IMR-90 (cell line): ENCODE measurements at regions not wholly inside any gene's neighbourhood (a gene's known extent, or its start where the extent isn't known, plus 50 kb on each side); places are given as distances from the start of the nearest gene placed in this dataset.

ENCODE experiments used
- ATAC-seq: fragments of 200-7000 bp; cut with Tn5 transposase; 2 replicates; pipeline ENCODE4 v1.9.1; 2020; ENCODE audit warnings: low read depth, mild to moderate bottlenecking, moderate library complexity
- BruUV-seq: library from RNA; stranded (reverse); fragments of 400-500 nt; replicated peaks from 2 replicates; lab custom pipeline; 2021; lab: Mats Ljungman, UMichigan
- CTCF ChIA-PET: fragments of 300-600 bp; formaldehyde crosslinking; extraction: SDS; loops from one replicate; lab custom pipeline; 2021; ENCODE audit warnings: antibody characterized with exemption; lab: Yijun Ruan, JAX
- POLR2A ChIA-PET: fragments of 300-600 bp; sonication (Branson Sonifier 250); formaldehyde crosslinking; loops from one replicate; lab custom pipeline; 2022; ENCODE audit warnings: antibody characterized with exemption; ENCODE audit not compliant: unreplicated experiment; lab: Charles Lee
- DNase-seq: peaks from one replicate; pipeline ENCODE4 v3.0.0; 2013
- H2AFZ ChIP-seq: replicated peaks from 2 replicates; pipeline ENCODE3; 2013; ENCODE audit warnings: low read length, mild to moderate bottlenecking; ENCODE audit not compliant: poor library complexity
- H2AK5ac ChIP-seq: 2 replicates; pipeline ENCODE4 v1.6.1; 2013; ENCODE audit warnings: low read depth, low read length, inconsistent platforms
- H2AK9ac ChIP-seq: replicated peaks from 2 replicates; pipeline ENCODE3; 2013; ENCODE audit warnings: mild to moderate bottlenecking, low read depth, low read length, moderate library complexity; ENCODE audit not compliant: poor library complexity
- H2BK120ac ChIP-seq: 2 replicates; pipeline ENCODE4 v1.6.1; 2013; ENCODE audit warnings: low read depth, low read length, inconsistent platforms
- H2BK15ac ChIP-seq: 3 replicates; pipeline ENCODE4 v1.6.1; 2013; ENCODE audit warnings: low read depth, low read length, inconsistent platforms
- H2BK20ac ChIP-seq: 2 replicates; pipeline ENCODE4 v1.6.1; 2013; ENCODE audit warnings: low read depth, mild to moderate bottlenecking, inconsistent platforms, low read length, moderate library complexity
- H2BK5ac ChIP-seq: 2 replicates; pipeline ENCODE4 v1.6.1; 2013; ENCODE audit warnings: mild to moderate bottlenecking, low read depth, low read length, inconsistent platforms; ENCODE audit not compliant: poor library complexity, severe bottlenecking
- H3K14ac ChIP-seq: replicated peaks from 2 replicates; pipeline ENCODE4 v1.6.1; 2013; ENCODE audit warnings: low read depth, low read length, inconsistent platforms
- H3K18ac ChIP-seq: 2 replicates; pipeline ENCODE4 v1.6.1; 2013; ENCODE audit warnings: low read depth, low read length, control low read depth
- H3K23ac ChIP-seq: 2 replicates; pipeline ENCODE4 v1.6.1; 2013; ENCODE audit warnings: low read depth, low read length, inconsistent platforms
- H3K27ac ChIP-seq: 2 replicates; pipeline ENCODE4 v1.5.1; 2013; ENCODE audit warnings: mild to moderate bottlenecking, control low read depth, low read length; ENCODE audit not compliant: insufficient read depth
- H3K27me3 ChIP-seq: 2 replicates; pipeline ENCODE4 v1.6.1; 2013; ENCODE audit warnings: low read length; ENCODE audit not compliant: control insufficient read depth, insufficient read depth
- H3K36me3 ChIP-seq: 2 replicates; pipeline ENCODE4 v1.6.1; 2013; ENCODE audit warnings: low read length, mixed read lengths; ENCODE audit not compliant: control insufficient read depth, insufficient read depth
- H3K4ac ChIP-seq: 2 replicates; pipeline ENCODE4 v1.6.1; 2013; ENCODE audit warnings: low read depth, low read length, inconsistent platforms
- H3K4me1 ChIP-seq: 2 replicates; pipeline ENCODE4 v1.6.1; 2013; ENCODE audit warnings: low read length, mixed read lengths; ENCODE audit not compliant: control insufficient read depth, insufficient read depth
- H3K4me2 ChIP-seq: 2 replicates; pipeline ENCODE4 v1.6.1; 2013; ENCODE audit warnings: low read depth, mild to moderate bottlenecking, control low read depth, low read length, moderate library complexity
- H3K4me3 ChIP-seq: 2 replicates; pipeline ENCODE4 v1.5.1; 2013; ENCODE audit warnings: low read depth, mild to moderate bottlenecking, control low read depth, low read length, moderate library complexity; ENCODE audit not compliant: insufficient read depth
- H3K56ac ChIP-seq: 2 replicates; pipeline ENCODE4 v1.6.1; 2013; ENCODE audit warnings: low read length, inconsistent platforms; ENCODE audit not compliant: insufficient read depth; ENCODE audit errors: extremely low read depth
- H3K79me1 ChIP-seq, 2 experiments: 2 replicates each; pipeline ENCODE4 v1.6.1; 2013; ENCODE audit warnings: low read length in 2 of 2, inconsistent platforms in 1 of 2, low read depth in 1 of 2
- H3K9ac ChIP-seq: 2 replicates; pipeline ENCODE4 v1.6.1; 2013; ENCODE audit warnings: low read depth, low read length, control low read depth
- H3K9me1 ChIP-seq: 2 replicates; pipeline ENCODE4 v1.6.1; 2013; ENCODE audit warnings: low read length, inconsistent platforms; ENCODE audit not compliant: insufficient read depth
- H3K9me3 ChIP-seq: 2 replicates; pipeline ENCODE4 v1.6.1; 2013; ENCODE audit warnings: low read length; ENCODE audit not compliant: control insufficient read depth, insufficient read depth
- H4K20me1 ChIP-seq: 2 replicates; pipeline ENCODE4 v1.6.1; 2013; ENCODE audit warnings: low read length, inconsistent platforms; ENCODE audit not compliant: insufficient read depth
- H4K5ac ChIP-seq: 2 replicates; pipeline ENCODE4 v1.6.1; 2013; ENCODE audit warnings: mild to moderate bottlenecking, low read depth, low read length, control low read depth
- H4K8ac ChIP-seq, 2 experiments: 2 replicates each; pipeline ENCODE4 v1.6.1; 2013; ENCODE audit warnings: low read depth in 2 of 2, low read length in 2 of 2, control low read depth in 1 of 2, inconsistent platforms in 1 of 2
- H4K91ac ChIP-seq: 2 replicates; pipeline ENCODE4 v1.6.1; 2013; ENCODE audit warnings: low read depth, low read length, inconsistent platforms; ENCODE audit not compliant: insufficient read depth
- BHLHE40 ChIP-seq: fragments of 150-350 bp; IDR thresholded peaks from 2 replicates; pipeline ENCODE4 v1.6.1; 2016; ENCODE audit warnings: mild to moderate bottlenecking, low read depth, low read length
- CHD1 ChIP-seq: IDR thresholded peaks from 2 replicates; pipeline ENCODE4 v1.6.1; 2012; ENCODE audit warnings: low read depth, low read length, improper control_type of control experiment
- CTCF ChIP-seq: conservative IDR thresholded peaks from 2 replicates; pipeline ENCODE4 v1.5.1; 2012; ENCODE audit warnings: mild to moderate bottlenecking, low read depth, low read length, improper control_type of control experiment
- FOS ChIP-seq: fragments of 150-350 bp; IDR thresholded peaks from 2 replicates; pipeline ENCODE4 v1.6.1; 2016; ENCODE audit warnings: low read depth, low read length
- MAFK ChIP-seq: IDR thresholded peaks from 2 replicates; pipeline ENCODE4 v1.6.1; 2012; ENCODE audit warnings: low read depth, low read length, improper control_type of control experiment
- RAD21 ChIP-seq: IDR thresholded peaks from 2 replicates; pipeline ENCODE4 v1.6.1; 2012; ENCODE audit warnings: low read length, improper control_type of control experiment
- RCOR1 ChIP-seq: IDR thresholded peaks from 2 replicates; pipeline ENCODE4 v1.6.1; 2012; ENCODE audit warnings: mild to moderate bottlenecking, low read length, improper control_type of control experiment; ENCODE audit not compliant: insufficient replicate concordance
- USF2 ChIP-seq: fragments of 150-350 bp; IDR thresholded peaks from 2 replicates; pipeline ENCODE4 v1.6.1; 2017; ENCODE audit warnings: mild to moderate bottlenecking, antibody characterized with exemption, low read length, low read depth
- WGBS, 2 experiments: methylation state at CpG; one replicate each; pipeline versions ENCODE4 v1.1.5 to v1.1.7; 2013; ENCODE audit warnings: missing lambda C conversion rate in 2 of 2; ENCODE audit not compliant: insufficient read length in 1 of 2; ENCODE audit errors: extremely low coverage in 2 of 2; 5-methylcytosine and 5-hydroxymethylcytosine counted together
- dilution Hi-C: fragments of 300-500 bp; cut with HindIII; formaldehyde crosslinking; loops from one replicate; pipeline ENCODE4 v1.14.3; 2018; ENCODE audit warnings: low sequenced_read_pairs; ENCODE audit not compliant: unreplicated experiment
- in situ Hi-C: fragments of 300-500 bp; cut with MboI; formaldehyde crosslinking; loops from 3 replicates; pipeline ENCODE4 v1.14.3; 2019; ENCODE audit warnings: low sequenced_read_pairs, inconsistent platforms, mixed read lengths
- intact Hi-C: fragments of 100-400 bp; cut with micrococcal nuclease; formaldehyde crosslinking; loops from 2 replicates; pipeline ENCODE4 v1.10.0; 2022

- Histone ChIP-seq H2BK15ac (no peak overlapping the region), H4K20me1 (no peaks in the 10 kb centered on the region), H4K91ac (no peak overlapping the region), H3K4me3 (no peak overlapping the region), H3K14ac (no peak overlapping the region), H3K4me2 (no peak overlapping the region), H2AFZ (no peak overlapping the region), H2AK9ac (no peak overlapping the region), H3K79me1 (no peaks in the 10 kb centered on the region), H3K56ac (no peak overlapping the region), H3K9ac (no peak overlapping the region), H3K27ac (no peak overlapping the region), H2BK5ac (no peak overlapping the region), H3K4me1 (no peaks in the 10 kb centered on the region), H3K36me3 (no peaks in the 10 kb centered on the region), H3K27me3 (no peaks in the 10 kb centered on the region), H4K8ac (no peak overlapping the region), H2AK5ac (no peak overlapping the region), H4K5ac (no peak overlapping the region), H3K23ac (no peak overlapping the region), H3K9me3 (peaks cover 10% of the 10 kb centered on the region), H3K9me1 (no peaks in the 10 kb centered on the region), H2BK20ac (no peak overlapping the region), H2BK120ac (no peak overlapping the region), H3K4ac (no peak overlapping the region), H3K18ac (no peak overlapping the region)
- dilution Hi-C loops (no loop called here), in situ Hi-C loops (no loop called here), intact Hi-C loops (no loop called here)
- ATAC-seq (no peak), DNase-seq (no peak)
- TF ChIP-seq BHLHE40: no peak
- TF ChIP-seq RCOR1: no peak
- TF ChIP-seq USF2: no peak
- no peak for TF ChIP-seq FOS
- TF ChIP-seq CHD1: no peak
- TF ChIP-seq CTCF: no peak
- no peak for TF ChIP-seq RAD21
- no peak for TF ChIP-seq MAFK
- ChIA-PET POLR2A (no interaction called here), CTCF (no interaction called here)
- BruUV-seq: no TSS peak
- WGBS, 2 experiments: no CpG with 5 or more reads among the region's 5 CpGs
These were observed 776.6 kb upstream of the NXPH2 start for GRCh38 chr2:139556789-139557188.
